ENCODE measurements at regions not wholly inside any gene's neighbourhood (a gene's known extent, or its start where the extent isn't known, plus 50 kb on each side); places are given as distances from the start of the nearest gene placed in this dataset.
"Not testable (repeated sequence)": the region's sequence is repeated elsewhere in the genome, so short reads cannot be mapped to it uniquely, and the experiment has no call there.

GRCh38 chr9:13942695-13943094, 371.2 kb downstream of the NFIB start:
- FAIRE-seq (peak; percentile 62), DNase-seq (ENCODE audit: low spot score) (peak; percentile 58)

DNA sequence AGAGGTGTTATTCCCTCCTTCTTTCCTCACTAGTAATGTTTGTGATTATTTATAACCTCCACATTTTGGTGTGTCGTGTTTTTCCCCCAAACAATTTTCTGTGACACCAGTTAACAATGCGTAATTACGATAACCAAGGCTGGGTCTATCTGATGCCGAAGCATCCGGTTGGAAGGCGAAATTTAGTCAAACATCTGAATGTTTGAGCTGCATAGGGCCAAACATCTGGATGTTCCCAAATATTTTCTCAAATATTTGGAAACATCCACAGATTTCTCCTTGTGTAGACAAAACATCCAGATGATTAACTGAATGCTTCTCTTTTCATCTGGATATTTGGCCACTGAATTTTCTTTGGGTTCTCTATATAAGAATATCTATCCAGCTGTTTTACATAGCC, 371.7 kb downstream of the NFIB start:
- DNase-seq (ENCODE audit: low spot score) (no peak), FAIRE-seq (no peak)

DNA sequence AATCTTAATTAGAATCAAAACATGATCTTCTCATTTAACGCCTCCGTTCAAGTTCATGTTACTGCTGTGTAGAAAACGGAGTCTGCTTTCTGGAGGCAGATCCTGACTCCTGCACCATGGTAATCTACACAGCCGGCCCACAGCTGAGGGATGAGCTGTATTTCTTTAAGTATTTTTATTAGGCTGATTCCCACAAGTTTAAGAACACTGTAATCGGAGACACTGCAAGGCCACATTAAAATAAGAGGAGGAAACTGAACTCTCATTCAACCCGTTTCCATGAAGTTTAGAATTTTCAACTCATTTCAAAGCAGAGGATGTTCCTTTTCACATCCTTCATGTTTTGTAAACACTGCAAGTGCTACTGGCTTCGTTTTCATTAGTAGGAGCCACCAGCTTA, 372.2 kb downstream of the NFIB start:
- FAIRE-seq (no peak), DNase-seq (ENCODE audit: low spot score) (no peak)

DNA sequence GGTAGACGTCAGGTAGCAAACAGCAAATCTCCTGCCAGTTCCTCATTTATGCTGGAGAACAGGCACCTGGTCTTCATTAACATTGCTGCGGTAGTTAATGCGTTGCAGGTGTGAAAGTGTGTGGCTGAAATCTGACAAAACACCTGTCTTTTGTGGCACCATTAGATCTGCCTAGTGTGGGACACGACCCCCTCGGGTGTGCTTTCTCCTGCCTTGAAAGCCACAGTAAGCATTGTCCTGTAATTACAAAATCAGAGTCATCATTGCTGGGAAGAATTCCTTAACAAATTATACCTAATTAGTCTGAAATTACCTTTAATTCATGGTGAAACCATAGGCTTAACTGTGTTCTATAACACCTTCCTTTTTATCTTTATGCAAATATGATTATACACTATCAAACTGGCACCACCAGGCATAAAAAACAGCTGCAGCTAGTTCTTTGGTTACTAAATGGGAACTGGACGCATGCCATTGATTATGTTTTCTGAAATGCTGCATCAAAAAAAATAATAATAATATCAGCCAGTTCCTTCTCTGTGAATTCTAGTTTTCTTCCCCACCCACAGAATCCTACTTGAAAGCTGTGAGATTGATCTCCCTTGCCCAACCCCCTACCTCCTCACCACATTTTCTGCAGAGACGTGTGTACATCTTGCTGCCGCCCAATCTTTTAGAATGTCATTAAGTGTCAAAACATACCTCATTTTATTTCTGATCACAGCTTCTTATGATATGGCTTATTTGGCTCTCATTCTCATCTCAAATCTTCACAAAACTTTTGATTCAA, 374.0 kb downstream of the NFIB start:
- FAIRE-seq (no peak), DNase-seq (ENCODE audit: low spot score) (no peak)

DNA sequence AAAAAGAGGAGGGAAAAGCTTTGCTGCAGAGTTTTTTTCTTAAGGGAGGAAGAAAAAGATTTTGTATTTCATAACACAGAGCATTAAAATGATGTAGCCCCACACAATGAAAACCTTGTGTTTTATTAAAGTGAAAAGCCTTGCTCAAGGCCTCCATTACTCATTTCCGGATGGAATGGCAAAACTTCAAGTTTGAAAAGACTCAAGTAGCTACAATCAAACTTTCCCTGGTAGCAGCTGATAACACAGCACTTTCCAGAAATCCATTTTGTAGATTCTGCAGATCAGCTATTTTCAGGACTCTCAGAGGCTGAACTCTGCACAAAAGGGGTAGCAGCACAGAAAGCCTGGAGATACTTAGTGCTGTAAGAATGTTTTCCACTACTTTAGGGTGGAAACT, 374.8 kb downstream of the NFIB start:
- DNase-seq (ENCODE audit: low spot score) (no peak), FAIRE-seq (no peak)

DNA sequence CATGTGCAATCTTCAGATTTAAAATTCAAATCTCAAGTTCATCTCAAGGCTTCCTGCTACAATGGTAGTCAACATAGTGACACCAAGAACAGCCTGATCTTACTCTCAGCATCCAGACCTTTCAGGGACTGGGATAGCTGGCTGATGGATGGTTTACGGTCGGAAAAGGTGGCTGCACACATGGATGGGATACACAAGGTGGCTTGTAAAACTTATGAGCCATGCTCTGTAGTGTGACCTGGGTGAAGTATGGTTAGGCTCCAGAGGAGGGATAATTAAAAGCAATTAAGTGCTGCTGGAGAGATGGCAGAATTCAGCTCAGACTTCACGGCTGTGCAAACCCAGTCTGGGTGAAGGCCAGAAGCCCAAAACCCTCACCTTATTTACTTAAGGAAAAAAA, 379.5 kb downstream of the NFIB start:
- no peak for DNase-seq (ENCODE audit: low spot score)
- no peak for FAIRE-seq

- FAIRE-seq: no peak
Measured at GRCh38 chr9:13933268-13933656, 380.7 kb downstream of the NFIB start.

DNA sequence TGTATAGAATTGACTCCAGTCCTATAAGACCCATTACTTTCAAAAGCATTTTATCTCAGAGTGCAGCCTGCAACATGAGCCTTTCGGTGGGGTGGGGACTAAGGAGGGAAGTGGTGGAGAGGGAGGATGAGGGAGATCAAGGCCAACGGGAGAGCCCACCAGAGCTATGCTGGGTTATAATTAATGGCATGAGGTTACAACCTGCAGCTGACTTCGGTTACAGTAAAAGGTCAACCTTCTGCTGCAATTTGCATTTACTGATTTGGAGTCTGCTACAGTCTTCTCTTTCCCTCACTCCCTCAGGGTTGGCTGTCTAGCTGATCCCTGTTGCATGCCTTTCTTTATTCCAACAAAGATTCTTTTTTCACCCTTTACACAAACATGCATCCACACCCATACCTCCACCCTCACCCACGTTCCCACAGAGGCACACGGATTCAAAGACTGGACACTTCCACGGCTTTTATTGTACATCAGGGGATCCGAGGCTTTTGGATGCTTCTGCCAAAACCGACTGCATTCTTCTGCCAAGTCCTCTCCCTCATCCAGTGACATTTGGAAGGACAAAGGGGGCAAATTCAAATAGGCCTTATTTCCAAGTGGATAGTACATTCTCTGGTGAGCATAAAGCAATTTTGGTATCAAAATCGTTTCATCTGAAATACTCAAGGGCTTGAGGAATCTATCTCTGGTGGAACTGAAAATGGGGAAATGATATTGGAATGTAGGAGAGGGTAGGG, 381.2 kb downstream of the NFIB start:
- no peak for FAIRE-seq

More at GRCh38 chr9:13933268-13933656, 380.7 kb downstream of the NFIB start:
- DNase-seq (ENCODE audit: low spot score): no peak

GRCh38 chr9:13929013-13929412, 384.9 kb downstream of the NFIB start:
- FAIRE-seq (no peak), DNase-seq (ENCODE audit: low spot score) (no peak)

More for the DNA sequence above, 381.2 kb downstream of the NFIB start:
- DNase-seq (ENCODE audit: low spot score): no peak

DNA sequence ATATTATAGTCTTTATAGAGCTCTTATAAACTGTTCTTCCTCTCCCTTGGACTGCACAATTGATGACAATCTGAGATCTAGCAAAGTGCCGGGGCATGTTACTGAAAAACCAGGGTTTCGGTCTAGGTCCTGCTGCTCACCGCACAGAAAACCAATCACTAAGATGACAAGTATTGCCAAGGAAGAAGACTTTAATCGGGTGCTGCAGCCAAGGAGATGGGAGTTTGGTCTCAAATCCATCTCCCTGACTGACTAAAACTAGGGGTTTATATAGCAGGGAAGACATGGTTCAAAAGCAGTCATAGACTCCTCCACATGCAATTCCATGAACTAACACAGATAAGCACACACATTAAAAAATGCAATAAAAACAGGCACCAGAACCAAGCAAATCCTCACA, 390.6 kb downstream of the NFIB start:
- no peak for FAIRE-seq
- no peak for DNase-seq (ENCODE audit: low spot score)

GRCh38 chr9:13920557-13920956, 393.4 kb downstream of the NFIB start:
- DNase-seq (ENCODE audit: low spot score) (no peak), FAIRE-seq (no peak)

- FAIRE-seq (no peak), DNase-seq (ENCODE audit: low spot score) (no peak)
Measured at GRCh38 chr9:13919401-13919800, 394.5 kb downstream of the NFIB start.

- FAIRE-seq (no peak), DNase-seq (ENCODE audit: low spot score) (no peak)
Measured at GRCh38 chr9:13917534-13917933, 396.4 kb downstream of the NFIB start.

DNA sequence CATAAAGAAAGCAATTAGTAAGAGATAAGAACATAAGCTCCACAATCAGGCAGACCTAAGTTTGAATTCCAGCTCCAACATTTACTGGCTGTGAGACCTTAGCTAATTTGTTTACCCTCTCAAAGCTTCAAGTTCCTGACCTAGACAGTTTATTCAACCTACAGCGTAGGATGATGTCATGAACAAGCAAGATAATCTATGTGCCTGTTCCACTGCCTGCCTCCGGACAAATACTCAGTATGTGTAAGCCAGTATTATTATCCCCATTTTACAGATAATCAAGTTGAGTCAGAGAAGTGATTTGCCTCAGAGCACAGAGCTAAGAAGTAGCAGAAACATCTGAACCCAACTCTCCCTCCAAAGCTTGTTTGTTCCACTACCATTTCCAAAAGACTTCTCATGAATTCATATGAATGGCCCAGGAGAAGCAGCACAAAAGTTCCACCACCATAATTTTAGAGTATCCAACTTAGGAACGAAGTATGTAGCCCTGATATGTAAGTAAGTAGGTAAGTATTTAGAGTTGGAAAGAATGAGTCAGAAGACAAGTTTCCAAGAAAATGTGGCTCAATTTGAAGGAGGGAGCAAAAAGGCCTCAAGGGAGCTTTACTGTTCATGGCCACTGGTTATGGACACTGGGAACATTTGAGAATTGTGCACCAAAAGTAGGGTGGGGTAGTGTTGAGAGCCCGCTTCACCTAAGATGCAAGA, 398.2 kb downstream of the NFIB start:
- FAIRE-seq: no peak
- no peak for DNase-seq (ENCODE audit: low spot score)

- FAIRE-seq (no peak), DNase-seq (ENCODE audit: low spot score) (no peak)
Measured at GRCh38 chr9:13915131-13915530, 398.8 kb downstream of the NFIB start.

GRCh38 chr9:13911473-13911872, 402.5 kb downstream of the NFIB start:
- DNase-seq (ENCODE audit: low spot score) (no peak), FAIRE-seq (no peak)

DNA sequence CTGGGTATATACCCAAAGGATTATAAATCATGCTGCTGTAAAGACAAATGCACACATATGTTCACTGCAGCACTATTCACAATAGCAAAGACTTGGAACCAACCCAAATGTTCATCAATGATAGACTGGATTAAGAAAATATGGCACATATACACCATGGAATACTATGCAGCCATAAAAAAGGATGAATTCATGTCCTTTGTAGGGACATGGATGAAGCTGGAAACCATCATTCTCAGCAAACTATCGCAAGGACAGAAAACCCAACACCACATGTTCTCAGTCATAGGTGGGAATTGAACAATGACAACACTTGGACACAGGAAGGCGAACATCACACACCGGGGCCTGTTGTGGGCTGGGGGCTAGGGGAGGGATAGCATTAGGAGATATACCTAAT, 406.1 kb downstream of the NFIB start:
- not testable (repeated sequence) for DNase-seq (ENCODE audit: low spot score); FAIRE-seq

- no peak for DNase-seq (ENCODE audit: low spot score)
- FAIRE-seq: no peak
Measured at GRCh38 chr9:13904746-13905145, 409.2 kb downstream of the NFIB start.

DNA sequence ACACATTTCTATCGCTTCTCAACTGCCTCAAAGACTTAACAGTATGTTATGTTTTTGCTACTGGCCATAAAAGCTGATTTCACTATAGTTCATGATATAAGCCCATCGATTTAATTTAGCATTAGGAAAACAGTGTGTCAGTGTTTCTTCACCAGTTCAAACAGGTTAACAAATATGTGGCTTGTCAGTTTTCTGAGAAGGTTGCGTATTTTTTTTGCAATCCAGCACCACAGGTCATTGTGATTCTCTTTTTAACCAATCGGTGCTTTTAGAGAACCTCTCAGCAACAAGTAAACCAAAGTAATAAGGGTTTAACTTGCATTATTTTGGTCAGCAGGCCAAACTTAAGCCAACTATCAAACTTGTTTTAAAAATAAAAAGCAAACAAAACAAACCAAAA, 409.6 kb downstream of the NFIB start:
- no peak for DNase-seq (ENCODE audit: low spot score)
- no peak for FAIRE-seq

DNA sequence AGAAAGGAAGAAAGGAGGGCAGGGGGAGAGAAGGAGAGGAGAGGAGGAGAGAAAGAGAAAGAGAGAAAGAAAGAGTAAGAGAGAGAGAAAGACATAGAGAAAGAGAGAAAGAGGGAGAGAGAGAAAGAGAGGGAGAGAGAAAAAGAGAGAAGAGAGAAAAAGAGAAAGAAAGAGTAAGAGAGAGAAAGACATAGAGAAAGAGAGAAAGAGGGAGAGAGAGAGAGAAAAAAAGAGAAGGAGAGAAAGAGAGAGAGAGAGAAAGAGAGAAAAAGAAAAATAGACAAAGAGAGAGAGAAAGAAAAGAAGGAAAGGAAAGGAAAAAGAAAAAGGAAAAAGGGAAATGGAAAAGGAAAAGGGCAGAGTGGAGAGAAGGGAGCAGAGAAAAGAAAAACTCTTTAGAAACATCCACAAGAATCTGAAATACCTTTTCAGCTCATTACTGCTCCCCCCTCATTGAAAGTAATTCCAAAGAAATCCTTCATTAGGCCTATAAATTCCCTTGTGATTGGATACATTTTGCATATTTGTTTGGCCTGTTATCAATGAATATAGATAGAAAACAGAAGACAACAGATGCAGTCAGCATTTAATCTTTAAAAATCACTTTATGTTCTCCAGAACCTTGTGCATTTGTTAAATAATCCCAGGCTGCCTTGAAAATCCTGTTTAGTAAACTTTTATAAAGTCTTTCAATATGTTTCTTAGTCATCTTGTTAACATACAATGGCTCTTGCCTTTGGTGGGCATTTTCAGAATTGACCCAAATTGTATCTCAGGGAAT, 411.5 kb downstream of the NFIB start:
- DNase-seq (ENCODE audit: low spot score) (no peak), FAIRE-seq (no peak)

DNA sequence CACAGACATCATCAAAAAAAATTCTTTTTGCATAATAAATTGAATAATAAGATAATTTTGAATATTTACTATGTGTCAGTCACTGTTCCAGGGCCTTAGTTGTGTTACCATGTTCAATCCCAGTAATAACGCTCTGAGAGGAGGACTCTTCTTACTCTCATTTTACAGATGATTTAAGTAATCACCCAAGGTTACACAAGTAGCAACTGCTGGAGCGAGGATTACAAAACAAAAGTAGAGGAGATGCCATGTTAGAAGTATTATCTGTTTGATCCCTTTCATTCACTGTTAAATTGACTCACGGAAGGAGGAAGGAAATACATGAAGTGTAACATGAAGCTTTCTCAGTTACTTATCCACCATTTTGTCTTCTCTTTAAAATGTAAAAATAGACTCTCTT, 412.8 kb downstream of the NFIB start:
- DNase-seq (ENCODE audit: low spot score) (no peak), FAIRE-seq (no peak)

All from urothelium cell line (cell line).